Posterior vena cava (tissue), 2 donors: ENCODE measurements at regions not wholly inside any gene's neighbourhood (a gene's known extent, or its start where the extent isn't known, plus 50 kb on each side); places are given as distances from the start of the nearest gene placed in this dataset.

Experiments used
- DNase-seq: peaks from one replicate; pipeline ENCODE4 v3.0.0-alpha.2; 2020; ENCODE audit warnings: low spot score
- intact Hi-C, 2 donors: fragments of 100-400 bp; cut with DNase I; formaldehyde crosslinking; loops; one replicate each; pipeline versions ENCODE4 v1.14.1 to v1.14.2; 2022 to 2023
- donor health status: DM: yes; HTN: yes; CAD: no.
- donor health status: DM: yes; HTN: yes; CAD: no.

- intact Hi-C loops = no loop called here
- no peak for DNase-seq
Measured at GRCh38 chr9:75390951-75391350, 302.6 kb downstream of the OSTF1 start.

GRCh38 chr9:75391497-75391896 lies 303.2 kb downstream of the OSTF1 start:
- intact Hi-C loops = no loop called here
- no peak for DNase-seq

- DNase-seq = no peak
- intact Hi-C loops = no loop called here
Measured at GRCh38 chr9:75395336-75395735, 307.0 kb downstream of the OSTF1 start.

GRCh38 chr9:75397836-75398235 lies 309.5 kb downstream of the OSTF1 start:
- DNase-seq = no peak
- intact Hi-C loops = no loop called here

- DNase-seq = no peak
- intact Hi-C loops = no loop called here
Measured at GRCh38 chr9:75408391-75408790, 320.1 kb downstream of the OSTF1 start.

GRCh38 chr9:75410405-75410804 lies 322.1 kb downstream of the OSTF1 start:
- intact Hi-C loops = no loop called here

GRCh38 chr9:75414371-75415160 lies 326.3 kb downstream of the OSTF1 start:
- intact Hi-C loops = no loop called here
- no peak for DNase-seq

More at GRCh38 chr9:75410405-75410804, 322.1 kb downstream of the OSTF1 start:
- no peak for DNase-seq

- intact Hi-C loops = no loop called here
- DNase-seq = no peak
Measured at GRCh38 chr9:75417471-75417870, 329.2 kb downstream of the OSTF1 start.

GRCh38 chr9:75418518-75418917 lies 330.2 kb downstream of the OSTF1 start:
- DNase-seq = no peak
- intact Hi-C loops = no loop called here

- DNase-seq = no peak
- intact Hi-C loops = no loop called here
Measured at GRCh38 chr9:75422944-75423522, 334.7 kb downstream of the OSTF1 start.

- intact Hi-C loops = no loop called here
- DNase-seq = no peak
Measured at GRCh38 chr9:75429531-75430475, 341.5 kb downstream of the OSTF1 start.

GRCh38 chr9:75431375-75431774 lies 343.1 kb downstream of the OSTF1 start:
- intact Hi-C loops = no loop called here
- DNase-seq = no peak

- no peak for DNase-seq
Measured at GRCh38 chr9:75432386-75432785, 344.1 kb downstream of the OSTF1 start.

GRCh38 chr9:75432888-75433287 lies 344.6 kb downstream of the OSTF1 start:
- no peak for DNase-seq
- intact Hi-C loops = no loop called here

More at GRCh38 chr9:75432386-75432785, 344.1 kb downstream of the OSTF1 start:
- intact Hi-C loops = no loop called here

GRCh38 chr9:75438716-75439115 lies 350.4 kb downstream of the OSTF1 start:
- intact Hi-C loops = no loop called here
- DNase-seq = no peak

- intact Hi-C loops = no loop called here
- DNase-seq = no peak
Measured at GRCh38 chr9:75440914-75441313, 352.6 kb downstream of the OSTF1 start.

GRCh38 chr9:75445144-75445543 lies 356.8 kb downstream of the OSTF1 start:
- DNase-seq = no peak
- intact Hi-C loops = no loop called here

- no peak for DNase-seq
- intact Hi-C loops = no loop called here
Measured at GRCh38 chr9:75447281-75447680, 359.0 kb downstream of the OSTF1 start.

- intact Hi-C loops = no loop called here
- no peak for DNase-seq
Measured at GRCh38 chr9:75448281-75448680, 360.0 kb downstream of the OSTF1 start.

GRCh38 chr9:75448955-75449354 lies 360.6 kb downstream of the OSTF1 start:
- intact Hi-C loops = no loop called here

More at GRCh38 chr9:75448955-75449354, 360.6 kb downstream of the OSTF1 start:
- DNase-seq = no peak
